Activated T-cell treated with anti-CD3 and anti-CD28 coated beads, Interleukin-2, amount 50 U/mL, for 48 hours (primary cell): ENCODE measurements at regions not wholly inside any gene's neighbourhood (a gene's known extent, or its start where the extent isn't known, plus 50 kb on each side); places are given as distances from the start of the nearest gene placed in this dataset.

Experiments
- DNase-seq, 2 experiments: peaks; one replicate each; pipeline ENCODE4 v3.0.0-alpha.2; 2020

DNA sequence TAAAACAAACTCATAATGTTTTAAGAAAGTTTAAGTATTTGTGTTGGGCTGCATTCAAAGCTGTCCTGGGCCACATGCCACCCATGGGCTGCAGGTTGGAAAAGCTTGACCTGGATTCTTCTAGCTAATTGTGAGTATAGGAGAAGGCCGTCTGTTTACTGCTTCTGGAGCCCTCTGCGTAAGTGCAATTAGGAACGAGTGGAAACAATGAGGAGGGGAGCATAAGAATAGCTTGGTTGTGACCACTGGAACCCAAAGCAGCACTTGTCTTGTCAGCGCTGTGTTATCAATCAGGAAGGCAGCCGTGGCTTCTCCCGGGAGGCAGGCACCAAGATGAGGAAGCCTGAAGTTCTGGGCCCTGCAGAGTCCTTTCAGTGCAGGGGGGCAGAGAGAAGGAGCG lies 110.4 kb upstream of the MBNL2 start:
- no peak for DNase-seq

DNA sequence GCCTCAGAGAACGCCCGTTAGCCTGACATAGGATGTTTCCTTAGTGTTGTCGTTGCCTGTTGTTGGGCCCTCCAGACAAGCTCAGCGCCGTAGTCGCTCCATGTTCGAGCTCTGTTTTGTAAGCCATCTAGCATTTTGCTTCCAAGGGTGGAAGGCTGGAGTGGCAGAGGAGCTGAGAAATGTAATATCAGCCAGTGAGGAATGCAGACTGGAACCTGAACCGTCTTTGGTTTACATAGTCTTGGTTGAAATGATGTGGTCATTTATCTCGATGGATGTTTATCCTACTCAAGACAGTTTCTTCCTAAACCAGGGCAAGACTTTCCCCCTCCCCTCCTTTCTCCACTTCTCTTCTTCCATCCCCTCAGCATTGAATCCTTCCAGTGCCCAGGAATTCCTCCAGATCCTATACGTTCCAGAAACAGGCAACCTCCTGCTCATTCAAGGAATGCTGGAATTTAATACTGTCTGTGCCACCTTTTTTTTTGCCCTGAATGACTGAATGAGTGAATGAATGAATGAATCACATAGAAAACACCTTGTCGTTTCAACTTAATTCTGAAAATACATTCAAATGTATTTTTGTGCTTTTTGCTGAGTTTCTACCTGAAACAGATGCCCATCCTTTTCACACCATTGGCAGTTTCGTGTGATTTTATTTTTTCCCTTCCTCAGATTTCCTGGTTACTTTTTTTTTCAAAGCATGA lies 109.5 kb upstream of the MBNL2 start:
- DNase-seq: no peak

DNA sequence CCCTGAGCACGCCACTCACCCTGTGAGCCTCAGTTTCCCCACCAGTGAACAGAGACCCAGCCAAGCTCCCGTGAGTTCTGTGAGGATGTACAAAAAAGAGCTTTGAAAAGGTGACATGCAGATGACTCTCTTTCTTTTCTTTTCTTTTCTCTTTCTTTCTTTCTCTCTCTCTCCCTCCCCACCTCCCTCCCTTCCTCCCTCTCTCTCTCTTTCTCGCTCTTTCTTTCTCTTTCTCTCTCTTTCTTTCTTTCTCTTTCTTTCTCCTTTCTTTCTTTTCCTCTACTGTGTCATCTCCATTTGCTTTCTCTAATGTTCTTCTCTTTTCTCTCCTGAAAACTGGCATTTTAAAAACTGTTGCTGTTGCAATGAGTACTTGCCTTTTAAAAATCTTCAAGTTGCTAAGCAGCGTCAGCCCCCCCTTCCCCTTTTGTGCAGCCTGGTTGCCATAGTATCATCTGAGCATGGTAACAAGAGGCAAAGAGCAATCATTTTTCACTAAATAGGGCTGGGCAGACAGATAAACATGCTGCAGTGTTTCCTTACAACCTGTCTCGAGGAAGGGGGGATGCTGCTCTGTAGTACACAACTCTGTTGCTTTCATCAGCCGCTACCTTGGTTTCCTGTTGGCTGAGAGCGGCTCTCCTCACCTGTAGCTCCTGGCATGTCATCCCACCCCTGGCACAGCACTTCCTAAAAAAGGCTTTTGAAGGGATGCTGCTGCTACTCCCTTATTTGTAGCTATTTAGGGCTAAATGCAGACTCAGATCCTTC lies 108.7 kb upstream of the MBNL2 start:
- DNase-seq: no peak

DNA sequence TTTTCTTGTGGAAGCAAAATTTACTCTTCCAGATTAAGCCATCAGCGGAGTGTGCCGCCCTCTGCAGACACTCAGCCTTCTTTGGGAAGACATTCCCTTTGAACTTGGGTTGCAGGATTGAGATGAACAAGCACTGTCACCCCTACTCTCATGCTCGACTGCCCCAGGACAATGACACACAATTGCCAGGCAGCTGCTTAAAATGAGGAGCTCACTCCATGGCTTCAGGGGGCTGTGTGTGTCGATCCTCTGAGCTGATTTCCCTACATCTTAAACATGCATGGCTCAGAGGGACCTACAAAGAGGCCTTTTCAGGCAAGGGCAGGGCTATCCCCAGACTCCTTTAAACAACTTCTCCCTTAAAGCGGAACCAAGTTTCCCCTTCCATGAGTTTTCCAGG lies 107.5 kb upstream of the MBNL2 start:
- DNase-seq: no peak

DNA sequence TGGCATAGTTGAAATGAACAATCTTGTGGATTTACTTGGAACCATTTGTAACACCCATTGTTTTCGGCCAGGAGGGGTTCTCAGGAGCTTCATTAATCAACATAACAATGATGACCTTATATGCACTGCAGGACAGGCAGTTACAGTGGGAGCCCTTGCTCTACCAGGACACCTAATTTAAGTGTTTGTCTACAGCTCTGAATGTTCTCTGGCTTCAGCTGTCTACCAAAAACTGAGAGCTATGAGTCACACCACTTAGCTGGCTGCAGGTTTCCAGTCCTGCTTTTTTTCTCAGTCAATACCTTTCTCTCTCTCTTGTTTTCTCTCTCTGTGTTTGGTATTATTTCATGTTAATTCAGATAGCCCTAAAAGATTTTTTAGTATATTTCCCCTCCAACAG lies 105.4 kb upstream of the MBNL2 start:
- no peak for DNase-seq

DNA sequence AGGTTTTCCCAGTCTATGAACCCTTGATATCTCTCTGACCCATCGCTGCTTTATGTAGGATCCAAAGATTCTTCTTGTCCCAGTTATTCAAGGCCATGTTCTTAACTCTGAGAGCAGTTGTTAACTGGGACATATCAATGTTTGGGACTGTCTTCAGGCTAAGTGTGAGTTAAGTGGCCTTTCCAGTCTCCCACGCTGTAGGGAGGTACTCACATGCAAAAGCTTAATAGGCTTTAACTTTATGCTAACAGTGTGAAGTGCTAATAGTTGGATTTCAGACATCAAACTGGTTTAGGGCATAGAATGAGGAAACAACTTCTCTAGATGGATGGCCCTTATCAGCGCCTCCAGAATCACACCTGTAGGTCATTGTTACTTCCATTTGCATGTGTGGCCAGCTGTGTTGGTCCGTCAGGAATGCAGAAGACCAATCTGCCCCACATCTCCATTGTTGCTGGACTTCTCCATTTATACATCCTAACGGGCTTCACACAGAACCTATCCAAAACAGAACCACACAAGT lies 104.7 kb upstream of the MBNL2 start:
- DNase-seq: no peak

DNA sequence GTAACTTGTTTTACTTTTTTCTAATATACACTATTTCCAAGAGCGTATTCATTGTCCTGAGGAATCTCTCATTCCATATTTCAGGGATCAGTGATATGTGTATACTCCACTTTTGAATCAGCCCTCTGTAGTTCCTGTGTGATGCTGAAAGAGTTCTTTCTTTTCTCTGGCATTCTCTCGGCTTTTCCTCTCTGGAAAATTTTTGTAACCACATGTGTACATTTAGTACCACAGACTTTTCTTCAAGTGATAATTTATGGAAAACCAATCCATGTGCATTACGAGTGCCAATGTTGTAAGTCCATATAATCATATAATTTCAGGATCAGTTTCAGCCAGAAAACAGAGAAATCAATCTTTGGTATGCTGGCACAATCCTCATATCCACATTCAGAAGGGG lies 102.2 kb upstream of the MBNL2 start:
- DNase-seq: no peak

DNA sequence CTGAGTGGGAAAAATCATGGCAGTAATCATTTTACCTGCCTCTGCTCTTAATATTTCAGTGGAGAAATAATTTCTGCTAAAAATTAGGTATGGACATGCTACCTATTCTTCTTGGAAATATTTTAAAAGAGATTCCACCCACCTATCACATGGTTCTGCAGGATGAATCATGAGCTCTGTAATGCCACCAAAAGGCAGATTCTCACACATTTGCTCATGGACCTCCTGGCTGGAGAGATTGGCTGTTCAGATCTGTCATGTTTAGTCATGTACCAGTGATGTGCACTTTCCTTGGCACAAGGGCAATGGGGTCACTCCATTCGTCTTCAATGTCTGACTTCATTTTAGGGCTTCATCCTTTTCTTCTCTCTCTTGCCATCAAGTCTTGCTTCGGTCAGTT lies 101.8 kb upstream of the MBNL2 start:
- DNase-seq: no peak

DNA sequence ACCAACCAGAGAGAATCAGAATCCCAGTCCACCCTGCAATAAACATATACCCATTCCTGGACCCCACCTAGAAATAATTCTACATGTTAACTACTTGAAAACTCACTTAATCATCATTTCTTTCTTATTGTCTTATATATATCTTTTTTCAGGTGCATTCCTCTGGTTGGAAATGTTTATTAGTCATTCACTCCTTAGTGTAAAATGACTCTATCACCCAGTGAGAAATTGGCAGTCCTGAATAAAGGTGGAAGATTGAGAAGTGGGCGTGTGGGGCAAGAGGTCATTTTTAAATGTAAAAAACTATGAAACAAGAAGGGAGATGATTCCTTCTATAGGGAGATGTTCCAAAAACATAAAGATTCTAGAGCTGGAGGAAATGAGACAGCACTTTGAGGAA lies 101.2 kb upstream of the MBNL2 start:
- DNase-seq: no peak

DNA sequence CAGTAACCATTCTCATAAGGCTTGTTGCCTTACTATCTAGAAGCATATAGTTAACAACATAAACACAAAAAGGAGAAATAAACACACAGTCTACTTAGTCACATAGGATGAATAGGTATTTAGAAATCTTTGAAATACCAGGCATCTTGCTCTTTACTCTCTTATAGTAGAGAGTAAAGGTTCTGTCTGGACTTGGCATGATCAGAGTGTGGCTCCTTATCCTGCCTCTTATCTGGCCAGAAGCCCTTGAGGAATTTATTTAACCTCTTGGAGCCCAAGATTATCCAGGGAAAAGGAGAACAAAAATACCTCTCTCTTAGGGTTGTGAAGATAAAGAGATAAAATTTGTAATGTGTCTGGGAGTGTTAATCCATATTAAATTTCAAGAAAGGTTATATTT lies 100.2 kb upstream of the MBNL2 start:
- no peak for DNase-seq

DNA sequence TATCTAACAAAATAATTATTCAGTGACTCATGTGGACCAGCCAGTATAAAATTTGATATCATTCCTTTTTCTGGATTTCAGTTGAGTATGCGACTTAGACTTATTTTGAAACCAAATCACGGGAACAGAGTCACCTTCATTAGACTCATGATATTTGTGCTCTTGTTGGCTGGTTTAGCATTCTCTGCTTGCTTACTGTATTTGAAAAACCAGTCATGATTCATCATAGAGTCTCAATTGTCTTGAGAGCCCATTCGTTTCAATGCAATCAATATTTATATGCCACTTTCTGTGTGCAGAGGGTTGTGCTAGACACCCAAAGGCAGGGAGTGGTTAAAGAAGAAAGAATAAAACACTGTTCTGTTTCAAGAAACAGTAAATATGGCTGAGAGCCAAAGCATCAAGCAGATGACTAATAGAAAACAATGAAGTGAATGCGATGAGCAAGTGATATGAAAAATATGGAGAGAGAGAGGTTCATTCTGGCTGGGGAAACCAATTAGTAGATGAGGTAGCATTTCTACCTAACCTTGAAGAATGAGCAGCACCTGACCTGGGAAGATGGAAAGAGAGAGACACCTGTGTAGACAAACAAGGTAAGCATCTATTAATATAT lies 99.6 kb upstream of the MBNL2 start:
- no peak for DNase-seq

DNA sequence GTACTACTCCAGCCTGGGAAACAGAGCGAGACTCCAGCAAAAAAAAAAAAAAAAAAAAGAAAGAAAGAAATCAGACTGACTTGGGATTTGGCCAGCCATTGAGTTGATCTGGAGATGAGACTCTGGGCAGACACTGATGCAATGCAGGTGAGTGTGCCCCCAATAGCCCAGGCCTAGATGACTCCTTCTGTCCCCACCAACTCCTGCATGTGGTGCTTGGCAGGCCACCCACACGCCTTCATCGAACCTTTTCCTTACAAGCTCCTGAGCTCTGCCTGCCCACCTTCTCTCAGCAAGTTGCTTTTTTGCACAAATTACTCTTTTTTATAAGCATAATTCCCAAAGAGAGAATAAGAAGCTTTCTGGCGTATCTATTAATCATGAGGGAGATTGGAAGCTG lies 97.9 kb upstream of the MBNL2 start:
- no peak for DNase-seq

DNA sequence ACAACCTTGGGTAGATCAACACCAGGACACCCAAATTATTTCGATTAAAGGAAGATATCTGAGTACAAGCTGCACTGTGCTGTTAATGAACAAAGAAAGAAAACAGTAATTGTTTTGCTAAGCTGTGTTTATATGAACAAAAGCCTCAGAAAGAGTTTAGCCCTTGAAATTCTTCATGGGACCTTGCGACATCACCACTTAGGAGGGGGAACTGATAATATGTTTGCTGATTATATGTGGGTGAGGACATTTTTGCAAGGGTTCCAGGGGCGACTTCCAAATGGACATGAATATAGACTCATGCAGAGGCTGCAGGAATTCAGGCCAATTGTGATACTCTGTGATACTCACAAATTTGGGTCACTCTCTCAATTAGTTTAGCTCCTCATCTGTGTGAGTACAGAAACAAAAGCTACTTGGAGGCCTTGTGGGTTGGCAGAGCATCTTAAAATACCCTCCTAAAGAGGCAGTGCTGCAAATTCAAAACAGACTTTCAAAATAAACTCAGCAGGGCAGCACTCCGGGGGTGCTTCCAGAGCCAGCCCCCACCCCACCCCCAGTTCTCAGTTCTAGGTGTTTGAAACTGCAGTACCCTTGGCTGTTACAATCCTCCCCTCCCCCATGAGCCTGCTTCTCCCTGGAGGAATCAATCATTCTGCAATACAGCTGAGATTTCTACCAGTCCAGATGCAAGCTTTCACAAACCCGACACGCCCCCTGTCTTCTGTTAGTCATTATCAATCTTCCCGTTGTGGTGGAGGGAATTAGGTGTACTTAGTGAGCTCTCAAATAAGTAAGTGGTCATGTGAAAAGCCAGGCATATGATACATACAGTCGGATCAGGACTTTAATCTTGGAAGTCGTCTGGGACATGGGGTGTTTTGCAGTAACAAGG lies 97.0 kb upstream of the MBNL2 start:
- peak; percentile 57 to 65 for DNase-seq

DNA sequence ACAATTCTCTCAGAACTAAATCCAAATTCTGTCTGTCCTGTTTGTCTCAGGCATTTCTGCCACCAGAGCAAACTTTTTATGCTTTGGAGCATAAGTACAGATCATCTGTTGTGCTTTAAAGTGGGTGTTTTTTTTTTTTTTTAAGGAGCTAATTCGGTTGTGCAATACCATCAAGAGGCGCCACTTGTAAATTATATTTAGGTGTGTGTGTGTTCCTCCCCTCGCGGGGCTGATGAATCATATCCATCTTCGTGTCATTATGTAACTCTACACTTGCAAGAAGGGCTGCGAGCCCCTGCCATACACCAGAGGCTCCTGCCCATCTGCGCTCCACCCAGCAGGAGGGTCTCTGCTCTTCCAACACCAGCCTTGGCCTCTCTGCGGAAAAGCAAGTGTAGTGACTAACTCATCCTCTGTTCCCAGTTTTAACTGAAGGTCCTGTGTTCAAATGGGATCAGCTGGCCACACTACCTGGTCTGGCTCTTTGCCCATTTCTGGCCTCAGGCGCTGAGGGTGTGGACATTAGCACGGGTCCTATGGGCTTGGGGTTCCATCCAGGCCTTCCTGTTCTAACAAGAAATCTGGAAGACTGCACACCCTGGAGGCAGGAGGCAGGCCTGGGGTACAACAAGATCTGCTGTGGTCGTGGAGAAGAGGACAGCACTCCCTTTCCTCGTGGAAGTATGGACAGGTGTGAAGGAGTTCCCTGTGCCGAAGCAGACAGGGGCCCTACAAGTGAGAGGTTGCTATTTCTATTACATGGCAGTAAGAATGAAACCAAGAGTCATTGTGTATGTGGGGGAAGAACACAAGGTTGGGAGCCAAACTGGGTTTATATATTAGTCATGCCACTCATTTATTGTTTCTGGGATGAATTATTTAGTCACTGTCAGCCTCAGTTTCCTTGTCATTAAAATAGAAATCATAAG lies 96.1 kb upstream of the MBNL2 start:
- DNase-seq: peak; percentile 47 to 52

DNA sequence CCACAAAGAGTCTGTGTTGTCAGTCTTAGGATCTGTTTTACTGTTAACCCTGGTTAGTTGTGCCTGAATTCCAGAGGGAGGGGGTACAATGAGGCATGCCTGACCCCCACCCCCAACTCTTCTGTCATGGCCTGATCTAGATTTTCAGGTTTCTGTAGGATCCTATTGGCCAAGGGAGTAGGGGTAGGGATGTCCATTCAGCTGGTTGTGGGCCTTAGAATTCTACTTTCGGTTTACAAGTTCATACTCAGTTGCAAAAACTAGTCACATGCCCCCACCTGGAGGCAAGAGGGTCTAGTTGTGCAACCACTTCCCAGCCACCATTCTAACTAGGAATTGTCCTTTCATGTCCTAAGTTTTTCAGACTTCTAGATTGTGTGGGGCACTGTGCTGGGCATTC lies 94.3 kb upstream of the MBNL2 start:
- DNase-seq: no peak

DNA sequence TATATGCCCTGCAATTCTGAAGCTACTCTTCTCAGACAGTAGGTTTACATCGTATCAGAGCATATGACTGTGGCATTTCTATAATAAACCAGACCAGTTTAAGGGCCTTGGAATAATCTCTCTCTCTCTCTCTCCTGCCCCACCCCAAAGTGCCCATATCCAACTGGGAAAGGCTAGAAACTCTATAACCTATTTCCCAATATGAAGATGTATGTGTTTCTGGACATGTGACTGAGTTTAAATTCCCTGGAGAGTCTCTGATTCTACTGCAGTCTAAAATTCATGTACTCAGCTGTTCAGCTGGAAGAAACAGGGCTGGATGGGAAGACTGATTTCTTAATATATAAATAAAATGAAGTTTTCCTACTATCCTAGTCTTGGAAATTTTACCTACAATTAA lies 91.9 kb upstream of the MBNL2 start:
- no peak for DNase-seq

DNA sequence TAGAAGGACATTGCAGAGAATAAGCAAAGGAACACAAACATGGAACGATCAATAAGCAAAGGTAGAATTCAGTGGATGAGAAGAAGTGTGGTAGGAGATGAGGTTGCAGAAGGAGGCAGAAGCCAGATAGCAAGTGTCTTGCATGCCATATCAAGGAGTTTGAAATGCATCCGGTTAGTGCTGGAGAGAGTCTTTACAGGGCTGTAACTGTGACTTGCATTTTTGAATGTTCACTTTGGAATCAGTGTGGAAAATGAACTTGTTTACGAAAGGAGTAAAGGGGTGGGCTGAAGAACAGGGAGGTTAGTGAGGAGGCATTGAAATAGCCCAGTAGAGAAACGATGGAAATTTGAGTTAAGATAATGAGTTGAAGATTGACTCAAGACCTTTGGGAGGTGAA lies 90.7 kb upstream of the MBNL2 start:
- no peak for DNase-seq

DNA sequence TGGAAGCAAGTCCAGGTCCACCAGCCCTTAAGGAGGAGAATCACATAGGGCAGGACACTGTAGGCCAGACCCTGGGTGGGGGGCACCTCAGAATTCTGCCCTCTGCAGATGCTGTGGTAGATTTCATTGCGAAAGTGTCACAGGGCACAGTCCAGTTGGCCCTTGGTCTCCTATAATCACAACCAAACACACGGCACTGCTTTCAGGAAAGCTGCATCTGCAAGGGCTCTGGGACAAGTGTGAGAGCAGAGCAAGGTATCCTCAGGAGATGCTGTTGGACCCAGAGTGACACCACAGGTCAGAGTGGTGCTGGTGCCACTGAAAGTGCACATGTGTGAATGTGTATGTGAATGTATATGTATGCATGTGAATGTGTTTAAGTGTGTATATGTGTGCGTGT lies 88.6 kb upstream of the MBNL2 start:
- DNase-seq: no peak

DNA sequence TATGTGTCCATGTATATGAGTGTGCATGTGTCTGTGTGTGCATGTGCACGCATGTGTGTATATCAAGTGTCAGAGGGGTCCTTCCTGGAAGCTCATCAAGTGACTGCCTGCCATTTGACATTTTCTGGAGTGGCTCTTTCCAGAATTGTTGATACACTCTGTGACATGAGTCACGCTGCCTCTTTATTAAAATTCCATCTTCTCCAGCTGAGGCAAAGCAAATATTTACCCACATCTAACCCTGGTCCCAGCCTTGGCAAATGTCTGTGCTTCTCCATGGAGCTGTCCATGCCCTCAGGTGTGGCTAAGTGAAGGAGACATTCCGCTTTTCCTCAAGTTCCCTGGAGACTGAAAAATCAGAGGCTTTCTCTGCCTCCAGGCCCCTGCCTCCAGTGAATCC lies 88.2 kb upstream of the MBNL2 start:
- DNase-seq: no peak

DNA sequence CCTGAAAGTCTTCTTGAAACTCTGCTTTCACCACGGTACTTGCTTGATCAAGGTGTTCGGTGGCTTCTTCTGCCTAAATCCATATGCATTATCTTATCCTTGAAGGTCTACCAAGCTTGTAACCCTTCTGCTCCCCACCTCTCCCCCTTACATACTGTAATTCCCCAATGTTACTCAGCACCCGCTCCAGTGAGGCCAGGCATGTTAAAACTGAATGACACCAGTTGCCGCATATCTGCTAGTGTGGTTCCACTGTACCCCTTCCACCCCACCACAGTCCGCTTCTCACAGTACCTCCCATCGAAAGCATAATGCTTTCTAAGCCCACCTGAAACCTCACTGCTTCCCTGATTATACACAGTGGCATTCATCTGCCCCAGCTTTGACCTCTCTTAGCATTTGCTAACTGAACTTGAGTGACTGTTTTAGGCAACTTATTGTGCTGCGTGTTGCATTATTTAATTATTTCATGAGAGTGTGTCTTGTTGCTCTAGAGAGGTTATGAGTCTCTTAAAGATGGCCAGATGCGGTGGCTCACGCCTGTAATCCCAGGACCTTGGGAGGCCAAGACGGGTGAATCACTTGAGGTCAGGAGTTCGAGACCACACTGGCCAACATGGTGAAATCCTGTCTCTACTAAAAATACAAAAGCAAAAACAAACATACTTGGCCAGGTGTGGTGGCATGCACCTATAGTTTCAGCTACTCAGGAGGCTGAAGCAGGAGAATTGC lies 87.6 kb upstream of the MBNL2 start:
- DNase-seq: no peak

DNA sequence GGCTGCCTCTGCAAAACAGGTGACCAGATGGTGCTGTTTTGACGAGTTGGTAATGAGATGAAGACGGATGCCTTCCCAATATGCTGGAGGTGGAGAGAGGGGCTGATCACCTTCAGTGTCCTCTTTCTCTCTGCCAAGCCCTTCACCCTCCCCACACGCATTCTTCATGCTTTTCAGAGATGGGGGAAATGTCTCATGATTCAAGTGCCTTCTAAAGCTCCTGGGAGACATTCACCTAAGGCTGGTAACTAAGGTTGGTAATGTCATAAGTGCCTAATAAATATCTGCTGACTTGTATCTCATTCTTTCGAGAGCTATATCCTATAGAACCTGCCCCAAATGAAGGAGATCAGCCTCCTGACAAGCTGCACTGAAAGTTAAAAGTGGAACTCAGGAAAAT lies 86.2 kb upstream of the MBNL2 start:
- DNase-seq: no peak
